AG04450 (cell line): ENCODE measurements at regions not wholly inside any gene's neighbourhood (a gene's known extent, or its start where the extent isn't known, plus 50 kb on each side); places are given as distances from the start of the nearest gene placed in this dataset.

Source experiments
- CTCF ChIA-PET: fragments of 300-600, 350-600 bp; formaldehyde crosslinking; extraction: SDS; loops from one replicate; lab custom pipeline; 2022; ENCODE audit warnings: antibody characterized with exemption, inconsistent platforms; lab: Charles Lee
- POLR2A ChIA-PET: fragments of 350-600 bp; formaldehyde crosslinking; extraction: SDS; loops from one replicate; lab custom pipeline; 2021; ENCODE audit warnings: antibody characterized with exemption, inconsistent platforms; lab: Yijun Ruan, JAX
- DNase-seq: peaks from one replicate; pipeline ENCODE4 v3.0.0-alpha.2; 2011; ENCODE audit warnings: low read depth, low spot score
- H3K27ac ChIP-seq: one replicate; pipeline ENCODE4 v1.5.1; 2012; ENCODE audit warnings: low read depth, low read length, control low read depth
- H3K27me3 ChIP-seq: one replicate; pipeline ENCODE4 v1.6.0; 2012; ENCODE audit warnings: low read length; ENCODE audit not compliant: control insufficient read depth, insufficient read depth
- H3K4me3 ChIP-seq: 2 replicates; pipeline ENCODE4 v1.5.1; 2011; ENCODE audit warnings: mild to moderate bottlenecking, low read depth, low read length, control low read depth
- H3K9me3 ChIP-seq: 2 replicates; pipeline ENCODE4 v1.5.1; 2012; ENCODE audit warnings: low read length; ENCODE audit not compliant: control insufficient read depth, insufficient read depth
- CTCF ChIP-seq: IDR thresholded peaks from 2 replicates; pipeline ENCODE4 v1.5.1; 2011; ENCODE audit warnings: low read depth, low read length, control low read depth, inconsistent platforms

GRCh38 chr10:113302062-113302461, 250.8 kb upstream of the HABP2 start:
- Histone ChIP-seq H3K4me3 (no peak overlapping the region), H3K27ac (no peak overlapping the region), H3K9me3 (no peaks in the 10 kb centered on the region), H3K27me3 (no peaks in the 10 kb centered on the region)
- ChIA-PET POLR2A (no interaction called here), CTCF (no interaction called here)
- no peak for TF ChIP-seq CTCF
- DNase-seq = no peak

- no peak for DNase-seq
- Histone ChIP-seq H3K27me3 (no peaks in the 10 kb centered on the region), H3K4me3 (no peak overlapping the region), H3K27ac (no peak overlapping the region), H3K9me3 (no peaks in the 10 kb centered on the region)
- ChIA-PET POLR2A (no interaction called here), CTCF (no interaction called here)
- no peak for TF ChIP-seq CTCF
Observed at GRCh38 chr10:113303544-113304146, 249.2 kb upstream of the HABP2 start.

GRCh38 chr10:113304726-113305125, 248.1 kb upstream of the HABP2 start:
- ChIA-PET CTCF (interaction anchor here (0.6 kb wide), 2 partner anchors 176 to 1539 kb away, joined by 3 to 4 read pairs; no protein-coding TSS in a partner anchor), POLR2A (no interaction called here)

DNA sequence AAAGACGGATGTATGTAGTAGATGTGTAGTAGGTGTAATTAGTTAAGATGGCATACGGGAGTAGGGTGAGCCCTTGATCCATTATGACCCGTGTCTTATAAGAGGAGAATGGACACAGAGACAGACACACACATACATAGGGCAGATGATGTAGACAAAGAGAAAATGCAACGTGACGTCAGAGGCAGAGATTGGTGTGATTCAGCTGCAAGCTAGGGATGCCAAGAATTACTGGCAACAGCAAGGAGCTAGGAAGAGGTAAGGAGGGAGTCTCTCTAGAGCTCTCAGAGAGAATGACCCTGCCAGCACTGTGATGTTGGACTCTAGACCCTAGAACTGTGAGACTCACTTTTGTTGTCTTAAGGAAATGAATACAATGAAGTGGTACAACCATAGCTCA, 247.0 kb upstream of the HABP2 start:
- Histone ChIP-seq H3K27ac (no peak overlapping the region), H3K27me3 (no peaks in the 10 kb centered on the region), H3K4me3 (no peak overlapping the region), H3K9me3 (no peaks in the 10 kb centered on the region)
- TF ChIP-seq CTCF = no peak
- POLR2A ChIA-PET = no interaction called here
- no peak for DNase-seq
- CTCF ChIA-PET = interaction anchor here (0.5 kb wide), 1 partner anchor 585 kb away, joined by 3 read pairs; no protein-coding TSS in a partner anchor

More at GRCh38 chr10:113304726-113305125, 248.1 kb upstream of the HABP2 start:
- no peaks in the 10 kb centered on the region for H3K27me3 ChIP-seq
- no peak for TF ChIP-seq CTCF
- H3K27ac ChIP-seq = no peak overlapping the region
- no peaks in the 10 kb centered on the region for H3K9me3 ChIP-seq
- no peak for DNase-seq
- H3K4me3 ChIP-seq = no peak overlapping the region

DNA sequence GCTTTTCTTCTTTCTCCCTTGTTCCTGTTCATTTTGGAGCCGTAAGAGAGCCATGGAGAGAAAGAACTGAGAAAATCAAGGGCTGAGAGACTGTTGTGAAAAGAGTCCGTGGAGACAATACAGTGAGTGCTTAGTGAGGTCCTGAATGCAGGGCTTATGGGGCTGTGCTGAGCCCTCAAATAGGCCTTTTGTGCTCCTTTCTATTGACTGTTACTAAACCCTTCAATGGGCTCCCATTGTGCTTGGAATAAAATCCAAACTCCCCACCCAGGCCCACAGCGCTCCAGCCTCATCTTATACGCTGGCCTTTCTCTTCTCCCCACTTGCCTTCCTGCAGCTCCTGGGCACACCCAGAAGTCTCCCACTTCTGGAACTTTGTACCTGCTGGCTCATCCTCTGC, 243.1 kb upstream of the HABP2 start:
- ChIA-PET POLR2A (no interaction called here), CTCF (no interaction called here)
- no peak for TF ChIP-seq CTCF
- no peak overlapping the region for H3K27ac ChIP-seq
- H3K4me3 ChIP-seq = no peak overlapping the region
- no peak for DNase-seq
- H3K9me3 ChIP-seq = no peaks in the 10 kb centered on the region
- H3K27me3 ChIP-seq = no peaks in the 10 kb centered on the region
